HG03060 (cell line): ENCODE measurements at regions not wholly inside any gene's neighbourhood (a gene's known extent, or its start where the extent isn't known, plus 50 kb on each side); places are given as distances from the start of the nearest gene placed in this dataset.
"Not testable (repeated sequence)": the region's sequence is repeated elsewhere in the genome, so short reads cannot be mapped to it uniquely, and the experiment has no call there.

Experiments used
- ATAC-seq: cut with Tn5 transposase; IDR thresholded peaks from one replicate; pipeline ENCODE4 v1.9.1; 2021; ENCODE audit warnings: low read depth, moderate number of reproducible peaks; ENCODE audit not compliant: unreplicated experiment

DNA sequence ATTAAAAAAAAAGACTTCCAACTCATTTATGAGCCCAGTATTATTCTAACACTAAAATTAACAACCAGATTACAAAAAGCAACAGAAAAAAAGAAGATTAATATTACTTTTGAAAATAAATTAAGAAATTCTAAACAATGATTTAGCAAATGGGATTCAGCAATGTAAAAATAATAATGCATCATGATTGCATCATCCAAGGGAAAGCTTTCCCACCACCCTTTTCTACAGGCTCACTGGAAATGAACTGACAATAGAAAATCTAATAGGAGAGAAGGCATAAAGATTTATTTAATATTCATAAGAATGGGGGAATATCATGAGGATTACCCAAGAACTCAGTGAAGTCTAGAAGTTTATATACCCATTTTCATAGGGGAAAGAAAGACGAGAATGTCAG lies 1671.9 kb downstream of the NCAM2 start:
- no peak for ATAC-seq

DNA sequence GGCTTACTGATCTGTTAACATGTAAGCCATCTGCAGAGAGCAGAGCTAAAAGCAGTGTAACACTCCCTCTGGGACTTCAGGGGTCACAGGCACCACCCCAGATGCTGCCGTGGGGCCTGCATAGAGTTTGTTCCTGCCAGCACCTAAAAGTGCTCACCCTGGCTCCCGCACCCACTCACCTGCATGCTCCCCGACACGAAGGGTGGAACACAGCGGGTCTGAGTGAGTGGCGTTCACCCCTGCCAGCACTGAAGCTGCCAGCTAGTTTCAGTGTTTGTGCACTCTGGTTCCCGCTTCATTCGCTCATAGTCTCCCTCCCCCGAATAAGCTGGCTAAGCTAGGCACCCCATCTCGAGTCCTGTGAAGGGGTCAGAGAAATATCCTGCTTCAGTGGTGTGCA lies 1681.0 kb downstream of the NCAM2 start:
- ATAC-seq, result no peak

DNA sequence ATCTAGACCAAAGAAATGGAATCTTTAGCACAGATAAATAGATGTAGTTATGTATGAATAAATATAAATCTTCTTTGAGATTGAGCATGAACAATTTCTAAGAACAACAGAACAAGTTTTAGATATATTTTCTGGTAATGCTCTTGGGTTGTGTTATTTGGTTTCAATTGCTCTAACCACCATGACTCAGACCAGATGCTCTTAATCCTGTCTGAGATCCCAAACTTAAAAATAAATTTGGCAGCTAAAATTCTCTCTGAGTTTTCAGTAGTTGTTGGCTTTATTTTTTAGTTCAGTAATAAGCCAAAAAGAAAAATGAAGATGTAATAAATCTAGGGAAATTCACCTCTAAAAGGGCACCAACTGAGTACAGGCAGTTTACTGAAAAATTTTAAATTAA lies 1693.4 kb downstream of the NCAM2 start:
- ATAC-seq, result no peak

DNA sequence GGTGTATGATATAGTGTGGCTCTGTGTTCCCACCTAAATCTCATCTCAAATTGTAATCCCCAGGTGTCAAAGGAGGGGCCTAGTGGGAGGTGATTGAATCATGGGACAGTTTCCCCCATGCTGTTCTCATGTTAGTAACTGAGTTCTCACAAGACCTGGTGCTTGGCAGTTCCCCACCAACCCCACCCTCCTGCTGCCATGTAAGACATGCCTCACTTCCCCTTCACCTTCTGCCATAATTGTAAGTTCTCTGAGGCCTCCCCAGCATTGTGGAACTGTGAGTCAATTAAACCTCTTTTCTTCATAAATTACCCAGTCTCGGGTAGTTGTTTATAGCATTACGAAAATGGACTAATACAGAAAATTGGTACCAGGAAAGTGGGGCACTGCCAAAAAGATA lies 1705.3 kb downstream of the NCAM2 start:
- no peak for ATAC-seq

DNA sequence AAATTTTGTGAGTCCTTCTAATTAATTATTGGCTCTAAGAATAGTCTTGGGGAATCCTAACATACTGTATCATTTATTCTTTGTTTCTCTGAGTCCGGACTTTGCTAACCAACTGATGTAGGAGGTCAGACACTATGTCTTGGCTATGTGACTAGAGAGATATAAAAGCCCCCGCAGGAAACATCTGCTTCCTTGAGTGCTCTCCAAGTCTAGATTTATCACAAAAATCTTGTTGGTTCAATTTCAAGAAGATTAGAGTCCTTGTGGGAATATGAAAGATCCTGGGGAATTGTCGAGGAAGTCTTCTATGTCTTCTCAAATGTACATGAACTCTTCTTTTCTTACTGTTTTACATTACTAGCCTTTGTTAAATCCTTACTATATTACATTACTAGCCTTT lies 1712.5 kb downstream of the NCAM2 start:
- no peak for ATAC-seq

DNA sequence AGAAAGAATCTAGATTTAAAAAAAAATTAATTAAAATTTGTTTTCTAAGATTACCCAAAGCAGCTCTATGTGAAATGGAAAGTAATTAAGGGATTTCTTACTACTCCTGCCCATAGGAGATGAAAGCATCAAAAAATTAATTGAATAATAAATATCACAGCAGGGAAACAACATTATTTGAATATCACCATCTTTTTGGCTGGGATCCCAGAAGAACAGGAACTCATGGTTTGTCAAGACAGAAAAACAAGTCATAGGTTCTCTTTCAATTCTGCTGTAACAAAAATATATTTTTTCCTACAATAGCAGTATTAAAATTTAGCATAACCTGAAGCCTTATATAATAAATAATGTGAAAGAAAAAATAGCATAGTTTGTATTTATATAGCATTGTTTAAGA lies 1713.4 kb downstream of the NCAM2 start:
- no peak for ATAC-seq

DNA sequence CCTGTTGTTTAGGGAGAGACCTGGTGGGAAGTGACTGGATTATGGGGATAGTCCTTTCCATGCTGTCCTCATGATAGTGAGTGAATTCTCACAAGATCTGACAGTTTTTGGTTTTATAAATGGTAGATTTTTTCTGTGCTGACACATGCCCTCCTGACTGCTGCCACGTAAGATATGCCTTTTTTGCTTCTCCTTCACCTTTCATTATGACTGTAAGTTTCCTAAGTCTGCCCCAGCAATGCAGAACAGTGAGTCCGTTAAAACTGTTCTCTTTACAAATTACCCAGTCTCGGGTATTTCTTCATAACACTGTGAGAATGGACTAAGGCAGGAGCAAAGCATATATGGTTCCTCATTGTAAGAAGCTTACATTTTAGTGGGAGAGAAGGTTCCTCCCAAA lies 1727.2 kb downstream of the NCAM2 start:
- no peak for ATAC-seq

DNA sequence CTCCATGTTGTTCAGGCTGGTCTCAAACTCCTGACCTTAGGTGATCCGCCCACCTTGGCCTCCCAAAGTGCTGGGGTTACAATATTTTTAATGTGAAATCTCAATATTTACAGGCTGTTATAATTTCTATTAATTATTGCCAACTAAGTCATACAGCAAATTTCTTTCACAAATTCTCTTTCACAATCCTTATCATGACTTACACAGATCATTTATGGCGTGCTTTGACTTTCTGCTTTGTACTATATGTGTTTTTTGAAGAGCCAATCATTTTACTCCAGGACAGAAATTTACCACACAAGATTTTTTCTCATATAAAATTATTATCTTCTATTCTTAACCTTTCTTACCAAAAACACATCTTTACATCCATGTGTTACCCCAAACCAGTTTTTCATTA lies 1729.9 kb downstream of the NCAM2 start:
- ATAC-seq, result no peak

DNA sequence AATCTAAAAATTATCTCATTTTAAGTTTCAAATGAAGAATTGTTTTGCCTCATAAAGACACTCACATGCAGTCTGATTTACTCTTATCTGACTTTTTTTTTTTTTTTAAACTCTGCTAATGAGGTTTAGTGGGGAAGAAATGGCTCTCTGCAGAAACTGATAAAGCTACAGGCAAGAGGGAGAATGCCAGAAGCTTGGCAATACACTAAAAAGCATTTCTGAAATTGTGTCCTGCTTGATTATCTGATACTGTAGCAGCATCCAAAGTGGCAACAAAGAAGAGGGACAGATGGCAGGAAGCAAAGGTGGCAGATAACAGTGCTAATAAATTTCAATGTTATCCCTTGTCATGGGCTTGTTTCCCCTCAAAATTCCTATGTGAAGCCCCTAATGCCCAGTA lies 1744.9 kb downstream of the NCAM2 start:
- no peak for ATAC-seq

DNA sequence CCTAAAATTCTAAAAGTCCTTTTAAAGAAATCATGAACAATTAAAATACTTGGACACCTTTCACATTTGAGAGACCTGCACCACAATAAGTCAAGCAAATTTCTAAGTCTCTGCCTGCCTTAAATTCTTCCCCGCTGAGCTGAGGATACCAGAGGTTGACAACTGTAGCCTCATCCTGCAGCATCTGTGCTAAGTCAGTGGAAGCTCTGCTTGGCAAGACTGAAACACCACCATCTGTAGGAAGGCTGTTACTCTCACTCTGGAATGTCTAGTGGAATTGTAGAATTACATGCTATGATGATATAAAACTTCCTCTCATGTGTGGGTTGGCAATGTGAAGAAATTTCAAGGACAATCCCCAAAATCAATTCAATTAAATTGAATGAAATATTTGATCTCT lies 1756.5 kb downstream of the NCAM2 start:
- no peak for ATAC-seq

DNA sequence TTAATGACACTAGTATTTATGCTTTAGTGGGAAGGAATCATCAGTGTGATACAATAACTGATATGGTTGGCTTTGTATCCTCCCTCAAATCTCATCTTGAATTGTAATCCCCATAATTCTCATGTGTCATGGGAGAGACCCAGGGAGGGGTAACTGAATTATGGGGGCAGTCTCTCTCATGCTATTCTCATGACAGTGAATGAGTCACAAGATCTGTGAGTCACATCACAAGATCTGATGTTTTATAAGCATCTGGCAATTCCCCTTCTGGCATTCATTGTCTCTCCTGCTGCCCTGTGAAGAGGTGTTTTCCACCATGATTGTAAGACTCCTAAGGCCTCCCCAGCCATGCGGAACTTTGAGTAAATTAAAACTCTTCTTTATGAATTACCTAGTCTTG lies 1760.3 kb downstream of the NCAM2 start:
- ATAC-seq, result no peak

DNA sequence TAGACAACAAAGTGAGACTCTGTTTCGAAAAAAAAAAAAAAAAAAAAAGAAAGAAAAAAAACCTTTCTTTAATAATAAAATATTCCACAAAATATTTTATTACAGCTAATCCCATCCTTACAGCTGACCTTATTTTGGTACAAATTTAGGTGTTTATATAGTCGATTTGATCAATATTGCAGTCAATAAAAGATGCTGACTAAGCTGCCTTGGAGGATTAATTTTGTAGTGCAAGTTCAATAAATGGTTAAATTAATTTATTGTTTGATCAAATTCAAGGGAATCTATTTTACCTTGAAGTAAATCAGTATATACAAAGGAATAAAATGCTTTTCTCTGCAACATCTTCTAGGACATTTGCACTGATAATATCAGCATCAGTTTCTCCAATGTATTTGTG lies 1764.3 kb downstream of the NCAM2 start:
- no peak for ATAC-seq

DNA sequence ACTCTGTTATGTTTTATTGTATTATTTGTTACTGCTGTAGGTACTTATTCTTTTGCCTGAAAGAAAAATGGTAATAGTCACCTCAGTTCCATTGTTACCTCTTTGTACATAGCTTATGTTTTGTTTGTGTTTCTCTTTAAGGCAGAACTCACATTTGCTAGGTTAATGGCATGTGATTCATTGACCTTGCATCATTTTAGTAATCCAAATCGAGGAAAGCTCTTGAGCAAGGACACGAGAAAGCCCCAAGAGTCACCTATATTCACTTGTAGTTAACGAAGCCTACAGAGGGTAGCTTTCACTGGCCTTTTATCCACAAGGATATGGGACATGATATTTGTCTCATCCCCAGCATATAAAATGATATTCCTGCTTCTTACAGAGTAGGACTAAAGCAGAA lies 1765.2 kb downstream of the NCAM2 start:
- ATAC-seq, result no peak

DNA sequence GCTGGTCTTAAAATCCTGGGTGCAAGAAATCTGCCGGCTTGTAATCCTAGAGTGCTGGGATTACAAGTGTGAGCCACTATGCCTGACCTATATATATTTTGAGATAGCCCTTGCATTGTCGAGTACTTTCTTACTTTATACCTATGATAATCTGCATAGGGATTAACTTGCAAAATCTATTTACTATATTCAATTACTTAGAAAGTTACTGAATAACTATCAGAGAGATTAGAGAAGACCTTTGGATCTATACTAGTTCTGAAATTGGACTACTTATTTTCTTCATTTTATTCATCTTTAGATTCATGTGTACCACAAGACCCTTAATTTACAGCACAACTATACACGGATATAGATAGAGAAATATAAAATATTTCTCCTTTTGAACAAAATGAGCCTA lies 1766.0 kb downstream of the NCAM2 start:
- no peak for ATAC-seq

DNA sequence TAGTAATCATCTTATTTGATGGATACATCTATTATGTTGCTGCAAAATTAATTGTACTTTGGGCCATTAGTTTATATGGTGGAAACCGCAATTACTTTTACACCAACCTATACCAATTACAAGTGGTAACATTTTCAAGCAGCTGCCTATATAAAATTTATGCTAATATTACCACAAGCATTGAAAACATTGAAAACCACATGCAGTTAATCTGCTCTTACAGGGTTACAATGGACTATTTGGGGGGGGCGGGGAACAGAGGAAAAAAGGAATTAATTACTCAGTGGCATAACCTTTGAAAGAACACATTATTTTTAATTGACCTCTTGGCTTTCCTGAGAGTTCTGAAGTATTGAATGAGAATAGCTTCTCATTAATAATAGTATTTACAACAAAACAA lies 1793.2 kb downstream of the NCAM2 start:
- ATAC-seq, result no peak

DNA sequence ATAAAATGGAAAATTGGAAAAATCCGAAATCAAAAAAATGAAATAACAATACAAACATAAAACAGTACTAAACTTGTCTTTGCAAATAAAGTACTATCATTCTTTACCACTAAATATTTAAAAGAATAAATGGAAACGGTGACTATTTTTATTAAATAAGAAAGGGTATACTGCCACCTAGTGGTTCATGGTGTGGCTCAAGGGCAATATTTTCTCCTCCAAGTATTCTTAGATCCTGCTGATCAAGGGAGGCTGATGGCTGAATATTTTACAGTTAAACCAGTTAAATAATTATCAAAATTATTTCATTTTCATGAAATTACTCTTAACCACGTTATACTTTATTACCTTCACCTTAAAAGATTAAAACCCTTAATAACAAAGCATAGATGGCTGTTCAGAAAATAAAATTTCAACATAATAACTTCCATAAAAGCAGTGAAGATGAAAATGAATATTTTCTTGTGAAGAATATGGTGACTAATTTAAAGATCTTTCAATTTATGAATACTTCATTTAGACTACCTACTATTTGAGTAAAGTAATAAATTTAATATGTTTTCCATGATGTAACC lies 1793.9 kb downstream of the NCAM2 start:
- no peak for ATAC-seq

DNA sequence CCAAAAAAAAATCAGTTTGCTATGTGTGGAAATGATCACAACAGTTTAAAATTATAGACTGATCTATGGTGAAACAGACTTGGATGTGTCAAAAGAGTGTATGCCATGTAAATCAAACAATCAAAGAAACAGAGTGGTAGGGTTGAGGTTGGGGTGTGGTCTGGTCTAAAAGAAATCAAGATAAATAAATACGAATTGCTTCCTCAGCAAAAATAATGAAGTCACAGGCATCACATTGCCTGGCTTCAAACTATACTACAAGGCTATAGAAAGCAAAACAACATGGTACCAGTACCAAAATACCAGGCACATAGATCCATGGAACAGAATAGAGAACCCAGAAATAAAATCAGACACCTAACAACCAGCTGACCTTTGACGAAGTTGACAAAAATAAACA lies 1796.9 kb downstream of the NCAM2 start:
- no peak for ATAC-seq

DNA sequence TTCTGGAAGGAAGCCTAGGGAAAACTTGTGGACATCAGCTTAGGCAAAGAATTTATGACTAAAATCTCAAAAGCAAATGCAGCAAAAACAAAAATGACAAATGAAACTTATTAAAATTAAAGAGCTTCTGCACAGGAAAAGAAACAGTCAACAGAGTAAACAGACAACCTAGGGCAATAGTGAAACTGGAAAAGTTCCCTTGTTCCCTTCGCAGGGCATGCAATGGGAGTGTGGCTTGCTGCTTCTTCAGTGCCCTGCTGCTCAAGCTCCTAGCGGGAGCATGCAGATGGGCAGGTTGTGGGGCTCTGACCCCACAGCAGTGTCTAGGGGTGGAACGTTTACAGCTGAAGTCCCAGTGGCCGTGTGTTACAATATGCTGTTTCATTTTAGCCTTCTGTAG lies 1797.4 kb downstream of the NCAM2 start:
- no peak for ATAC-seq

DNA sequence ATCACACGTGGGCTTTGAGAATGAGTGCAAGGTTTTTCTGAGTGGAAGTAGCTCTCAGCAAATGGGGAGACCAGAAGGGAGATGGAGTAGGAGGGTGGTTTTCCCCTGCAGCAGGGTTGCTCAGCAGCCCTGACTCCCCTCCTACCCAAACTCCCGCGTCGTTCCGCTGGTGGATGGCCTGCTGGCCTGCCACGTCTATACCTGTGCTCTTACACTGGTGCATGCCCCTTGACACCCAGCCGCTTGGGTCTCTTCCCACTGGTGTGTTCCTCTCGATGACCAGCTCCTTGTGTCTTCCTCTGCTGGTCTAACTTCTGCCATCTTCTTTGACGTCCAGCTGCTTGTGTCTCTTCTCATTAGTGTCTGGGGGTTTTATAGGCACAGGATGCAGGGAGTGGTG lies 1797.9 kb downstream of the NCAM2 start:
- ATAC-seq, result no peak

DNA sequence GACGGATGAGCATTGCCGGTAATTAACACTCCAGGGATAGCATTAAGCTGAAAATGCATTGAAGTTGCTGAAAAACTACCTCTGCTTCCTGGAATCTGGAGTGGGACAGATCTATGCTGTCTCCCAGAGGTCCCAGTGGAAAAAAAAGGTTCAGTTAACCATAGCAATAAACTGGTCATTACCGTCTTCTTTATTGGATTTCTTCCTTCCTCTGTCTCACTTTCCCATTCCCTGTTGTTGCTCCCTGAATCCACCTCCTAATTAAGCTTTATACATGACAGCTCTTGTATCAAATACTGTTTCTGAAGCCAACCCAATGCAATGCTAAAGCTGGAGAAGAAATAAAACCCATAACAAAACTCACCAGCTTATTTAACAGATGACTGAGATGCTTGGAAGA lies 1805.9 kb downstream of the NCAM2 start:
- no peak for ATAC-seq

DNA sequence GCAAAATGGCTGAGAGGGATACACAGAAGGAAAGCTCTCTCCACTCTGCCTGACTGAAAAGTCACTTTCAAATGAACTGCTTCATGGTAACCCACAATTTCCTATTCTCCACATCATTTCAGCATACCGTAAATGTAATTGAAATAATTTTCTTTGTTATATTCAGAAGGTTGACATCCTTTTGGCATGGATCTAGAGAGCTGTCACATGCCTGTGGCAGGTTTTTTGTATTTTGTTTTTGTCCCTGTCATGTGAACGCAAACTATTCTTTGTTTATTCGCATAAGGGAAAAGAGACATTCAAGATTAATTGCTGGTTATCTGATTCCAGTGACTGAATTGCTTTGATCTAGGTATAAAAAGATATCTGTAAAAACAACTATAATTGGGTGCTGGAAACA lies 1808.1 kb downstream of the NCAM2 start:
- ATAC-seq, result no peak

DNA sequence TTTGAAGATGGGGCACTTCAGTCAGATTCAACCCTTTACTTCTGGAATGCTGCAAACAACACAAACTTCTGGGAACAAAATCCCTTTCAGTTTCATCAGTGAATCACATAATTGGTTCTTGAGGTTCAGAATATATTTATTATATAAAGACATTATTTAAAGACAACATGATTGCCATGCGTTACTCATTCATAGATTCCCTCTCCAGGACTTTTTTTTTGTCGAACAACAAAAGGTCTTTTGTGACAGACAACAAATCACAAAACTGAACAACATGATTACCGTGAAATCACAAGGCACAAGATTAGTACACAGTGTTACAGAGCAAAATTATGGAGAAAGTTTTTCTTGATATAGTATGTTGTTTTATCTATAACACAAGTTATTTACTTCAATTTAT lies 1815.0 kb downstream of the NCAM2 start:
- ATAC-seq, result no peak

DNA sequence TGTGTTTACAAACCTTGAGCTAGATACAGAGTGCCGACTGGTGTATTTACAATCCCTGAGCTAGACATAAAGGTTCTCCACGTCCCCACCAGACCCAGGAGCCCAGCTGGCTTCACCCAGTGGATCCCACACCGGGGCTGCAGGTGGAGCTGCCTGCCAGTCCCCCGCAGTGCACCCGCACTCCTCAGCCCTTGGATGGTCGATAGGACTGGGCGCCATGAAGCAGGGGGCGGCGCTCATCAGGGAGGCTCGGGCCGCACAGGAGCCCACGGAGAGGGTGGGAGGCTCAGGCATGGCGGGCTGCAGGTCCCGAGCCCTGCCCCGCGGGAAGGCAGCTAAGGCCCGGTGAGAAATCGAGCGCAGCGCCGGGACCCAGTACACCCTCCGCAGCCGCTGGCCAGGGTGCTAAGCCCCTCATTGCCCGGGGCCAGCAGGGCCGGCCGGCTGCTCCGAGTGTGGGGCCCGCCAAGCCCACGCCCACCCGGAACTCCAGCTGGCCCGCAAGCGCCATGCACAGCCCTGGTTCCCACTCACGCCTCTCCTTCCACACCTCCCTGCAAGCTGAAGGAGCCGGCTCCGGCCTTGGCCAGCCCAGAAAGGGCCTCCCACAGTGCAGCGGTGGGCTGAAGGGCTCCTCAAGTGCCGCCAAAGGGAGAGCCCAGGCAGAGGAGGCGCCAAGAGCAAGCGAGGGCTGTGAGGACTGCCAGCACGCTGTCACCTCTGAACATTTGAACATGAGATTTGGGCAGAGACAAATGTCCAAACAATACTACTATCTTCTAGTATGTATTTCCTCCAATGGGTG lies 1820.7 kb downstream of the NCAM2 start:
- not testable (repeated sequence) for ATAC-seq
